ENCODE measurements at regions not wholly inside any gene's neighbourhood (a gene's known extent, or its start where the extent isn't known, plus 50 kb on each side); places are given as distances from the start of the nearest gene placed in this dataset.

GRCh38 chr14:36398463-36399291 is 78.2 kb upstream of the MBIP start:
- no peaks in the 10 kb centered on the region for H3K36me3 ChIP-seq (ENCODE audit: control insufficient read depth in 2 of 3, insufficient read depth in 3 of 3, low read length in 3 of 3)

GRCh38 chr14:36397357-36397756 is 76.9 kb upstream of the MBIP start:
- H3K4me3 ChIP-seq (ENCODE audit: low read length), result no peak overlapping the region
- peaks cover 0 to 12% (median 8%) of the 10 kb centered on the region in 5 donors for H3K27me3 Mint-ChIP-seq
- no peaks in the 10 kb centered on the region for H3K9me3 ChIP-seq (ENCODE audit: control insufficient read depth in 2 of 3, low read length in 3 of 3)
- no peaks in the 10 kb centered on the region for H3K36me3 ChIP-seq (ENCODE audit: control insufficient read depth in 2 of 3, insufficient read depth in 3 of 3, low read length in 3 of 3)
- H3K4me1 Mint-ChIP-seq, result no peaks in the 10 kb centered on the region
- intact Hi-C loops (cut with micrococcal nuclease), result no loop called here
- ATAC-seq, result no peak
- H3K36me3 Mint-ChIP-seq, result no peaks in the 10 kb centered on the region
- no peak overlapping the region for H3K27ac Mint-ChIP-seq
- H3K9me3 Mint-ChIP-seq, result peaks cover 0 to 8% (median 0%) of the 10 kb centered on the region in 11 donors
- no peaks in the 10 kb centered on the region for H3K27me3 ChIP-seq (ENCODE audit: control insufficient read depth in 2 of 2, insufficient read depth in 2 of 2, low read length in 2 of 2)
- ChIA-PET CTCF (no interaction called here), POLR2A (no interaction called here)
- H3K4me1 ChIP-seq (ENCODE audit: control insufficient read depth in 2 of 2, insufficient read depth in 2 of 2, low read length in 2 of 2), result no peaks in the 10 kb centered on the region
- no peak for DNase-seq
- H3K4me3 Mint-ChIP-seq, result no peak overlapping the region
- no peak overlapping the region for H3K27ac ChIP-seq (ENCODE audit: low read depth, low read length)

More at GRCh38 chr14:36398463-36399291, 78.2 kb upstream of the MBIP start:
- no peaks in the 10 kb centered on the region for H3K36me3 Mint-ChIP-seq
- Histone ChIP-seq H3K9me3 (ENCODE audit: control insufficient read depth in 2 of 3, low read length in 3 of 3) (no peaks in the 10 kb centered on the region), H3K4me3 (ENCODE audit: low read length) (no peak overlapping the region), H3K27ac (ENCODE audit: low read depth, low read length) (no peak overlapping the region), H3K4me1 (ENCODE audit: control insufficient read depth in 2 of 2, insufficient read depth in 2 of 2, low read length in 2 of 2) (no peaks in the 10 kb centered on the region), H3K27me3 (ENCODE audit: control insufficient read depth in 2 of 2, insufficient read depth in 2 of 2, low read length in 2 of 2) (no peaks in the 10 kb centered on the region)
- no peak overlapping the region for H3K4me3 Mint-ChIP-seq
- H3K27me3 Mint-ChIP-seq, result peaks cover 0 to 8% (median 5%) of the 10 kb centered on the region in 5 donors
- H3K27ac Mint-ChIP-seq, result no peak overlapping the region
- intact Hi-C loops (cut with micrococcal nuclease), result no loop called here
- CTCF ChIA-PET, result no interaction called here
- H3K9me3 Mint-ChIP-seq, result peaks cover 0 to 8% (median 0%) of the 10 kb centered on the region in 11 donors
- ATAC-seq (no peak), DNase-seq (no peak)
- H3K4me1 Mint-ChIP-seq, result no peaks in the 10 kb centered on the region
- POLR2A ChIA-PET, result no interaction called here

GRCh38 chr14:36396798-36397197 is 76.4 kb upstream of the MBIP start:
- CTCF ChIA-PET, result no interaction called here
- Mint-ChIP-seq H3K4me1 (no peaks in the 10 kb centered on the region), H3K4me3 (no peak overlapping the region), H3K27ac (no peak overlapping the region), H3K36me3 (no peaks in the 10 kb centered on the region), H3K9me3 (peaks cover 0 to 8% (median 0%) of the 10 kb centered on the region in 11 donors), H3K27me3 (peaks cover 0 to 12% (median 8%) of the 10 kb centered on the region in 5 donors)
- POLR2A ChIA-PET, result no interaction called here
- Histone ChIP-seq H3K9me3 (ENCODE audit: control insufficient read depth in 2 of 3, low read length in 3 of 3) (no peaks in the 10 kb centered on the region), H3K36me3 (ENCODE audit: control insufficient read depth in 2 of 3, insufficient read depth in 3 of 3, low read length in 3 of 3) (no peaks in the 10 kb centered on the region), H3K4me3 (ENCODE audit: low read length) (no peak overlapping the region), H3K27ac (ENCODE audit: low read depth, low read length) (no peak overlapping the region), H3K4me1 (ENCODE audit: control insufficient read depth in 2 of 2, insufficient read depth in 2 of 2, low read length in 2 of 2) (no peaks in the 10 kb centered on the region), H3K27me3 (ENCODE audit: control insufficient read depth in 2 of 2, insufficient read depth in 2 of 2, low read length in 2 of 2) (no peaks in the 10 kb centered on the region)
- no peak for ATAC-seq
- DNase-seq, result no peak
- intact Hi-C loops (cut with micrococcal nuclease), result no loop called here

GRCh38 chr14:36394593-36394992 is 74.2 kb upstream of the MBIP start:
- H3K4me3 Mint-ChIP-seq, result no peak overlapping the region
- no peaks in the 10 kb centered on the region for H3K36me3 Mint-ChIP-seq
- H3K27ac Mint-ChIP-seq, result no peak overlapping the region
- H3K27me3 ChIP-seq (ENCODE audit: control insufficient read depth in 2 of 2, insufficient read depth in 2 of 2, low read length in 2 of 2), result no peaks in the 10 kb centered on the region
- H3K4me3 ChIP-seq (ENCODE audit: low read length), result no peak overlapping the region
- no peaks in the 10 kb centered on the region for H3K4me1 ChIP-seq (ENCODE audit: control insufficient read depth in 2 of 2, insufficient read depth in 2 of 2, low read length in 2 of 2)
- no peaks in the 10 kb centered on the region for H3K36me3 ChIP-seq (ENCODE audit: control insufficient read depth in 2 of 3, insufficient read depth in 3 of 3, low read length in 3 of 3)
- H3K27ac ChIP-seq (ENCODE audit: low read depth, low read length), result no peak overlapping the region
- no peaks in the 10 kb centered on the region for H3K4me1 Mint-ChIP-seq
- peaks cover 6 to 26% (median 19%) of the 10 kb centered on the region in 5 donors for H3K27me3 Mint-ChIP-seq
- H3K9me3 Mint-ChIP-seq, result peaks cover 0 to 8% (median 0%) of the 10 kb centered on the region in 11 donors
- POLR2A ChIA-PET, result no interaction called here
- intact Hi-C loops (cut with micrococcal nuclease), result no loop called here
- no peaks in the 10 kb centered on the region for H3K9me3 ChIP-seq (ENCODE audit: control insufficient read depth in 2 of 3, low read length in 3 of 3)
- CTCF ChIA-PET, result no interaction called here
- ATAC-seq (no peak), DNase-seq (no peak)

- ATAC-seq (no peak), DNase-seq (no peak)
- Histone ChIP-seq H3K27me3 (ENCODE audit: control insufficient read depth in 2 of 2, insufficient read depth in 2 of 2, low read length in 2 of 2) (no peaks in the 10 kb centered on the region), H3K27ac (ENCODE audit: low read depth, low read length) (no peak overlapping the region), H3K9me3 (ENCODE audit: control insufficient read depth in 2 of 3, low read length in 3 of 3) (no peaks in the 10 kb centered on the region), H3K4me1 (ENCODE audit: control insufficient read depth in 2 of 2, insufficient read depth in 2 of 2, low read length in 2 of 2) (no peaks in the 10 kb centered on the region), H3K36me3 (ENCODE audit: control insufficient read depth in 2 of 3, insufficient read depth in 3 of 3, low read length in 3 of 3) (no peaks in the 10 kb centered on the region), H3K4me3 (ENCODE audit: low read length) (no peak overlapping the region)
- intact Hi-C loops (cut with micrococcal nuclease), result no loop called here
- Mint-ChIP-seq H3K27ac (no peak overlapping the region), H3K4me1 (no peaks in the 10 kb centered on the region), H3K36me3 (no peaks in the 10 kb centered on the region), H3K9me3 (peaks cover 0 to under 1% (median 0%) of the 10 kb centered on the region in 11 donors), H3K4me3 (no peak overlapping the region), H3K27me3 (peaks cover 0 to 23% (median 20%) of the 10 kb centered on the region in 5 donors)
- CTCF ChIA-PET, result interaction anchor here (1.3 kb wide), 1 partner anchor 17 kb away, joined by 4 read pairs; no protein-coding TSS in a partner anchor
- POLR2A ChIA-PET, result no interaction called here
Measured at GRCh38 chr14:36390718-36391117, 70.3 kb upstream of the MBIP start.

GRCh38 chr14:36383767-36384431 is 63.5 kb upstream of the MBIP start:
- POLR2A ChIA-PET, result no interaction called here
- H3K27me3 Mint-ChIP-seq, result peaks cover 0 to 8% (median 0%) of the 10 kb centered on the region in 5 donors
- Histone ChIP-seq H3K27ac (ENCODE audit: low read depth, low read length) (no peak overlapping the region), H3K4me1 (ENCODE audit: control insufficient read depth in 2 of 2, insufficient read depth in 2 of 2, low read length in 2 of 2) (no peaks in the 10 kb centered on the region), H3K27me3 (ENCODE audit: control insufficient read depth in 2 of 2, insufficient read depth in 2 of 2, low read length in 2 of 2) (no peaks in the 10 kb centered on the region), H3K4me3 (ENCODE audit: low read length) (no peak overlapping the region), H3K36me3 (ENCODE audit: control insufficient read depth in 2 of 3, insufficient read depth in 3 of 3, low read length in 3 of 3) (no peaks in the 10 kb centered on the region), H3K9me3 (ENCODE audit: control insufficient read depth in 2 of 3, low read length in 3 of 3) (no peaks in the 10 kb centered on the region)
- CTCF ChIA-PET, result no interaction called here
- intact Hi-C loops (cut with micrococcal nuclease), result no loop called here
- ATAC-seq (no peak), DNase-seq (no peak)
- peaks cover 0 to 4% (median 0%) of the 10 kb centered on the region in 11 donors for H3K9me3 Mint-ChIP-seq
- H3K4me1 Mint-ChIP-seq, result no peaks in the 10 kb centered on the region
- H3K4me3 Mint-ChIP-seq, result no peak overlapping the region
- H3K27ac Mint-ChIP-seq, result no peak overlapping the region
- no peaks in the 10 kb centered on the region for H3K36me3 Mint-ChIP-seq
